ENCODE measurements at regions not wholly inside any gene's neighbourhood (a gene's known extent, or its start where the extent isn't known, plus 50 kb on each side); places are given as distances from the start of the nearest gene placed in this dataset.
"Not testable (repeated sequence)": the region's sequence is repeated elsewhere in the genome, so short reads cannot be mapped to it uniquely, and the experiment has no call there.

- H3K4me3 ChIP-seq (ENCODE audit: control insufficient read depth, low read depth, low read length), result no peak overlapping the region
- no peak for TF ChIP-seq CTCF (IDR thresholded peaks at IDR 0.05; ENCODE audit: control insufficient read depth, insufficient read depth, low read depth, low read length, missing control alignments)
- DNase-seq (ENCODE audit: low read depth), result no peak
These were observed 440.3 kb downstream of the ETS1 start for GRCh38 chr11:128146926-128147605.

- DNase-seq (ENCODE audit: low read depth); H3K4me3 ChIP-seq (ENCODE audit: control insufficient read depth, low read depth, low read length): not testable (repeated sequence)
These were observed 447.1 kb downstream of the ETS1 start for GRCh38 chr11:128140293-128140692.

GRCh38 chr11:128135451-128135850 is 451.9 kb downstream of the ETS1 start:
- H3K4me3 ChIP-seq (ENCODE audit: control insufficient read depth, low read depth, low read length), result no peak overlapping the region
- no peak for DNase-seq (ENCODE audit: low read depth)
- TF ChIP-seq CTCF (IDR thresholded peaks at IDR 0.05; ENCODE audit: control insufficient read depth, insufficient read depth, low read depth, low read length, missing control alignments), result no peak

- H3K4me3 ChIP-seq (ENCODE audit: control insufficient read depth, low read depth, low read length), result no peak overlapping the region
- no peak for TF ChIP-seq CTCF (IDR thresholded peaks at IDR 0.05; ENCODE audit: control insufficient read depth, insufficient read depth, low read depth, low read length, missing control alignments)
- DNase-seq (ENCODE audit: low read depth), result no peak
These were observed 453.9 kb downstream of the ETS1 start for GRCh38 chr11:128133501-128133900.

GRCh38 chr11:128130052-128130451 is 457.3 kb downstream of the ETS1 start:
- no peak overlapping the region for H3K4me3 ChIP-seq (ENCODE audit: control insufficient read depth, low read depth, low read length)
- no peak for DNase-seq (ENCODE audit: low read depth)
- TF ChIP-seq CTCF (IDR thresholded peaks at IDR 0.05; ENCODE audit: control insufficient read depth, insufficient read depth, low read depth, low read length, missing control alignments), result no peak

- DNase-seq (ENCODE audit: low read depth), result no peak
- no peak overlapping the region for H3K4me3 ChIP-seq (ENCODE audit: control insufficient read depth, low read depth, low read length)
- no peak for TF ChIP-seq CTCF (IDR thresholded peaks at IDR 0.05; ENCODE audit: control insufficient read depth, insufficient read depth, low read depth, low read length, missing control alignments)
These were observed 461.6 kb downstream of the ETS1 start for GRCh38 chr11:128125723-128126122.

- no peak for TF ChIP-seq CTCF (IDR thresholded peaks at IDR 0.05; ENCODE audit: control insufficient read depth, insufficient read depth, low read depth, low read length, missing control alignments)
- DNase-seq (ENCODE audit: low read depth), result no peak
- H3K4me3 ChIP-seq (ENCODE audit: control insufficient read depth, low read depth, low read length), result no peak overlapping the region
These were observed 470.5 kb downstream of the ETS1 start for GRCh38 chr11:128116885-128117284.

Measured in AG09309 (cell line).